ENCODE measurements at regions not wholly inside any gene's neighbourhood (a gene's known extent, or its start where the extent isn't known, plus 50 kb on each side); places are given as distances from the start of the nearest gene placed in this dataset.
"Not testable (repeated sequence)": the region's sequence is repeated elsewhere in the genome, so short reads cannot be mapped to it uniquely, and the experiment has no call there.

DNA sequence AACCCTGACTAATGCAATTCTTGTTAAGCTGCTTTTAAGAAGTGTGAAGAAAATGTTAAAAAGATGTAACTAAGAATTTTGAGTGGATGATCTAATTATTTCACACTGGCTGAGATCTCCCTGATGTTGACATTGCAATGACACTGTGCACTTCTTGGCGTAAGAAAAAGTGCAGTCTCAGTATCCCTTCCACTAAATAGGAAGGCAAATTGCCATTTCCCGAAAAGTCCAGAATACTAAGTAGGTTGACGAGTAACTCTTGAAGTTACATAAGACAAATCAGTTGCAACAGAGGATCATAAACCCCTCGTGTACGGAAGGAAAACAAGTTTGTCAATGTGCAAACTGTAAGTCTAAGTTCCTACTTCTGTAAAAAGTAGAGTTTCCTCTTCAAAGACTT, 189.9 kb downstream of the LMLN start:
- H3K4me3 ChIP-seq (ENCODE audit: low read depth, low read length); H3K27ac ChIP-seq (ENCODE audit: low read depth, low read length); H3K36me3 ChIP-seq (ENCODE audit: control insufficient read depth, insufficient read depth, low read length); H3K4me1 ChIP-seq (ENCODE audit: control insufficient read depth, insufficient read depth, low read length); H3K9ac ChIP-seq (ENCODE audit: low read depth, low read length); H3K27me3 ChIP-seq (ENCODE audit: control insufficient read depth, insufficient read depth, low read length); H3K9me3 ChIP-seq (ENCODE audit: control insufficient read depth, insufficient read depth, low read length): not testable (repeated sequence)

DNA sequence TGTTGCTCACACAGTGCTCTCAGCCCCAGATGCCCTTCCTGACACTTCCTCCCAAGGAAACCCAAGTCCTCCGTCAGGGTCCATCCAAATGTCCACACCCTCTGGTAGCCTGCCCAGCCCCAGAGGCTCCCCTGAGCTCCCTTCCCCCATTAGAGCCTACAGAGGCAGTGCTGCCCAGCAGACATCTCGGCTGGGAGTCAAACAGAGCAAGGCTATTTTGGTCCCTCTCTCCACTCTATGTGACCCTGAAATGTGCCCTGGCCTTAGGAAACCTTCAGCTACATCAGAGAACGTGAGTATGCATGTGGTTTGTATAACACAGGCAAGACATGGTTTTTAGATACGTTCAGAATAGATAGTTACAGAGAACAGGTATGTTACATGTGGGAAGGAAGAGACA, 191.8 kb downstream of the LMLN start:
- H3K27me3 ChIP-seq (ENCODE audit: control insufficient read depth, insufficient read depth, low read length); H3K4me3 ChIP-seq (ENCODE audit: low read depth, low read length); H3K4me1 ChIP-seq (ENCODE audit: control insufficient read depth, insufficient read depth, low read length); H3K9me3 ChIP-seq (ENCODE audit: control insufficient read depth, insufficient read depth, low read length); H3K27ac ChIP-seq (ENCODE audit: low read depth, low read length); H3K9ac ChIP-seq (ENCODE audit: low read depth, low read length); H3K36me3 ChIP-seq (ENCODE audit: control insufficient read depth, insufficient read depth, low read length): not testable (repeated sequence)

DNA sequence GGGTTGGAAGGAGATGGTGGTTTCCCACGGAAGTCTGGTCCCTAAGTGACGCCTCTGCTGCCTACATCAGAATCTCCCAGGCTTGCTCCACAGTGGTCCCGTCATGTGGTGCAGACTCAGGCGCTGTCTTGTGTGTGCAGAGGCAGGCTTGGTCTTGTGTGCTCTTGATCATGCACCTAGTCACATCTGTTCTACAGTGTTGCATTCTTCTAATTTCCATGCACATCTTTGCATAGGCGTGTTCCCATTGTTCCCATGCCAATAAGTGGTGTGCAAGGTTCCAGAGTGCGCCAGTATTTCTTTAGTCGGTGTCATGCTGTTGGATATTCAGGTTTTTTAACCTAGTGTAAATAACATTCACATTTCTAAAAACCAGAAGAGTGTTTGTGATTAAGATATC, 195.8 kb downstream of the LMLN start:
- not testable (repeated sequence) for H3K36me3 ChIP-seq (ENCODE audit: control insufficient read depth, insufficient read depth, low read length); H3K27me3 ChIP-seq (ENCODE audit: control insufficient read depth, insufficient read depth, low read length); H3K27ac ChIP-seq (ENCODE audit: low read depth, low read length); H3K4me1 ChIP-seq (ENCODE audit: control insufficient read depth, insufficient read depth, low read length); H3K4me3 ChIP-seq (ENCODE audit: low read depth, low read length); H3K9ac ChIP-seq (ENCODE audit: low read depth, low read length); H3K9me3 ChIP-seq (ENCODE audit: control insufficient read depth, insufficient read depth, low read length)

DNA sequence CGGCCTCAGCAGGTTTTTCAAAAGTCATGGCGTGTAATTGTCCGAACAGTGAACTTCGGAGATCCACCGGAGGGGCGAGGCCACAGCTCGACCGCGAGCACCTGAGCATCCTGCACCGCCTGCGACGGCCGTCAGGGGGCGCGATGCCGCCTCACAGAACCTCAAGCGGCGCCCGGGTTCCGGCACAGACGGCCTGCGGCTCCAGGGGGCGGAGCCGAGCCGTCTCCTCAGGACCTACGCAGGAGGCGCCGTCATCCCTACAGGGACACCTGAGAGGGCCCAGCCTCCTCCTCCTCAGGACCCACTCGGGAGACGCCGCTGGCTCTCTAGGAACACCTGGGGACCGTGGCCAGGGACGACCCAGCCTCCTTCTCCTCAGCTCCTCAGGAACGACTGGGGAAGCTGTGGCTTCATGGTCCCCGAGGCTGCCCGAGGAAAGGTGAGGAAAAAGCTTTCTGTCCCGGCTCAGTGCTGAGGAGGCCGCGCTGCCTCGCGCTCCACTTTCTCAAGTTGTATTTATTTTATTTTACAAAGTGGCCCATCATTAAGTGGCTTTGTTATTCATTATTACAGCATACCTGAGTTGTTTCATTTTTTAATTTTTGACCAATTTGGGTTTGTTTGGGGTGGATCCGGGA, 197.3 kb downstream of the LMLN start:
- not testable (repeated sequence) for H3K4me3 ChIP-seq (ENCODE audit: low read depth, low read length); H3K27ac ChIP-seq (ENCODE audit: low read depth, low read length); H3K9me3 ChIP-seq (ENCODE audit: control insufficient read depth, insufficient read depth, low read length); H3K36me3 ChIP-seq (ENCODE audit: control insufficient read depth, insufficient read depth, low read length); H3K9ac ChIP-seq (ENCODE audit: low read depth, low read length); H3K27me3 ChIP-seq (ENCODE audit: control insufficient read depth, insufficient read depth, low read length); H3K4me1 ChIP-seq (ENCODE audit: control insufficient read depth, insufficient read depth, low read length)

- not testable (repeated sequence) for H3K9me3 ChIP-seq (ENCODE audit: control insufficient read depth, insufficient read depth, low read length); H3K4me1 ChIP-seq (ENCODE audit: control insufficient read depth, insufficient read depth, low read length); H3K36me3 ChIP-seq (ENCODE audit: control insufficient read depth, insufficient read depth, low read length); H3K27ac ChIP-seq (ENCODE audit: low read depth, low read length); H3K27me3 ChIP-seq (ENCODE audit: control insufficient read depth, insufficient read depth, low read length); H3K9ac ChIP-seq (ENCODE audit: low read depth, low read length)
- peak overlapping the region; percentile 13; the same call in 1 of the 2 replicates for H3K4me3 ChIP-seq (ENCODE audit: low read depth, low read length)
These were observed 198.0 kb downstream of the LMLN start for GRCh38 chr3:198158007-198158406.

GRCh38 chr3:198167339-198168039, 207.5 kb downstream of the LMLN start:
- H3K27ac ChIP-seq (ENCODE audit: low read depth, low read length); H3K9ac ChIP-seq (ENCODE audit: low read depth, low read length); H3K4me3 ChIP-seq (ENCODE audit: low read depth, low read length); H3K27me3 ChIP-seq (ENCODE audit: control insufficient read depth, insufficient read depth, low read length); H3K4me1 ChIP-seq (ENCODE audit: control insufficient read depth, insufficient read depth, low read length); H3K9me3 ChIP-seq (ENCODE audit: control insufficient read depth, insufficient read depth, low read length): not testable (repeated sequence)
- H3K36me3 ChIP-seq (ENCODE audit: control insufficient read depth, insufficient read depth, low read length), result peaks cover 24% of the 10 kb centered on the region

DNA sequence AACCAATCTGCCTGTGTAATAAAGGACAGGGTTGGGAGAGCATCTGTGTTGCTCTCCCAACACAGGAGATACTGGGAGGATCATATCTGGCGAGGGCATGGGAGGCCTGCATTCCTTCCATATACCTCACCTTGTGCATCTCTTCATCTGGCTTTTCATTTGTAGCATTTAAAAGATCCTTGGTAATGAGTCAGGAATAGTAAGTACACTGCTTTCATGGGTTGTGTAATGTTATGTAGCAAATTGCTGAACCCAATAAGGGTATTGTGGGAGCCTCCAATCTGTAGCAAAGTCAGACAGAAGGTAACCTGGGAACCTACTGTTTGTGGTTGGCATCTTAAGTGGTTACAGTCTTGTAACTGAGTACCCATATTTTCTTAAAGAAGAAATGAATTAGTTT, 210.8 kb downstream of the LMLN start:
- H3K27me3 ChIP-seq (ENCODE audit: control insufficient read depth, insufficient read depth, low read length); H3K4me1 ChIP-seq (ENCODE audit: control insufficient read depth, insufficient read depth, low read length); H3K9ac ChIP-seq (ENCODE audit: low read depth, low read length); H3K9me3 ChIP-seq (ENCODE audit: control insufficient read depth, insufficient read depth, low read length); H3K27ac ChIP-seq (ENCODE audit: low read depth, low read length); H3K4me3 ChIP-seq (ENCODE audit: low read depth, low read length): not testable (repeated sequence)
- peaks cover 24% of the 10 kb centered on the region for H3K36me3 ChIP-seq (ENCODE audit: control insufficient read depth, insufficient read depth, low read length)

GRCh38 chr3:198173080-198173479, 213.1 kb downstream of the LMLN start:
- H3K4me1 ChIP-seq (ENCODE audit: control insufficient read depth, insufficient read depth, low read length); H3K27me3 ChIP-seq (ENCODE audit: control insufficient read depth, insufficient read depth, low read length); H3K9me3 ChIP-seq (ENCODE audit: control insufficient read depth, insufficient read depth, low read length); H3K27ac ChIP-seq (ENCODE audit: low read depth, low read length); H3K9ac ChIP-seq (ENCODE audit: low read depth, low read length); H3K4me3 ChIP-seq (ENCODE audit: low read depth, low read length): not testable (repeated sequence)
- H3K36me3 ChIP-seq (ENCODE audit: control insufficient read depth, insufficient read depth, low read length), result peaks cover 20% of the 10 kb centered on the region

DNA sequence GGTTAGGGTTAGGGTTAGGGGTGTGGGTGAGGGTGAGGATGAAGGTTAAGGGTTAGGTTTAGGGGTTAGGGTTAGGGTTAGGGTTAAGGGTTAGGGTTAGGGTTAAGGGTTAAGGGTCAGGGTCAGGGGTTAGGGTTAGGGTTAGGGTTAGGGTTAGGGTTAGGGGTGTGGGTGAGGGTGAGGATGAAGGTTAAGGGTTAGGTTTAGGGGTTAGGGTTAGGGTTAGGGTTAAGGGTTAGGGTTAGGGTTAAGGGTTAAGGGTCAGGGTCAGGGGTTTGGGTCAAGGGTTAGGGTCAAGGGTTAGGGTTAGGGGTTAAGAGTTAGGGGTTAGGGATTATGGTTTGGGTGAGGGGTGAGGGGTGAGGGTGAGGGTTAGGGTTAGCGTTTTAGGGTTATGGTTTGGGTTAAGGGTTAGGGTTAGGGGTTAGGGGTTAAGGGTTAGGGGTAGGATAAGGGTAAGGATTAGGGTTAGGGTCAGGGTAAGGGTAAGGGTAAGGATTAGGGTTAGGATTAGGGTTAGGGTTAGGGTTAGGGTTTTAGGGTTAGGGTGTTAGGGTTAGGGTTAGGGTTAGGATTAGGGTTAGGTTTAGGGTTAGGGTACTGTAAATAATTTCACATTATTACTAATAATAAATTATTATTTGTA, 214.0 kb downstream of the LMLN start:
- H3K36me3 ChIP-seq (ENCODE audit: control insufficient read depth, insufficient read depth, low read length), result peaks cover 12% of the 10 kb centered on the region
- not testable (repeated sequence) for H3K27ac ChIP-seq (ENCODE audit: low read depth, low read length); H3K9me3 ChIP-seq (ENCODE audit: control insufficient read depth, insufficient read depth, low read length); H3K4me3 ChIP-seq (ENCODE audit: low read depth, low read length); H3K9ac ChIP-seq (ENCODE audit: low read depth, low read length); H3K27me3 ChIP-seq (ENCODE audit: control insufficient read depth, insufficient read depth, low read length); H3K4me1 ChIP-seq (ENCODE audit: control insufficient read depth, insufficient read depth, low read length)

Measured in HUES48 (cell line).